Endothelial cell of umbilical vein (primary cell): ENCODE measurements at regions not wholly inside any gene's neighbourhood (a gene's known extent, or its start where the extent isn't known, plus 50 kb on each side); places are given as distances from the start of the nearest gene placed in this dataset.

ENCODE experiments used
- BruUV-seq: library from RNA; stranded (reverse); fragments of 400-500 nt; replicated peaks from 2 replicates; lab custom pipeline; 2021; lab: Mats Ljungman, UMichigan
- CTCF ChIA-PET: fragments of 300-600, 350-600 bp; sonication (Branson Sonifier 250); formaldehyde crosslinking; loops from one replicate; lab custom pipeline; 2021; ENCODE audit warnings: antibody characterized with exemption, inconsistent platforms; lab: Charles Lee
- POLR2A ChIA-PET: fragments of 300-600, 350-600 bp; sonication (Branson Sonifier 250); formaldehyde crosslinking; loops from one replicate; lab custom pipeline; 2021; ENCODE audit warnings: antibody characterized with exemption, inconsistent platforms; lab: Charles Lee
- DNase-seq: peaks from one replicate; pipeline ENCODE4 v3.0.0-alpha.2; 2011; ENCODE audit warnings: low read depth, low spot score
- FAIRE-seq: peaks from 2 replicates; lab custom pipeline; 2011; peaks lifted over from hg19 to GRCh38; lab: Jason Lieb, UNC
- H2AFZ ChIP-seq: 2 replicates; pipeline ENCODE4 v1.6.0; 2012; ENCODE audit warnings: low read depth, low read length, control low read depth, inconsistent platforms
- H3K27ac ChIP-seq: 2 replicates; pipeline ENCODE4 v1.5.1; 2011; ENCODE audit warnings: low read depth, mild to moderate bottlenecking, control low read depth, low read length, moderate library complexity; ENCODE audit not compliant: insufficient read depth
- H3K27me3 ChIP-seq, 2 experiments: 2 replicates each; pipeline versions ENCODE4 v1.6.0 to v1.6.1; 2011; ENCODE audit warnings: low read length in 2 of 2, mixed read lengths in 1 of 2; ENCODE audit not compliant: control insufficient read depth in 2 of 2, insufficient read depth in 2 of 2
- H3K36me3 ChIP-seq, 2 experiments: 2 replicates in 1 of 2; 3 replicates in 1 of 2; pipeline ENCODE4 v1.5.1; 2011; ENCODE audit warnings: low read length in 2 of 2, mild to moderate bottlenecking in 1 of 2, moderate library complexity in 1 of 2; ENCODE audit not compliant: control insufficient read depth in 2 of 2, insufficient read depth in 2 of 2; ENCODE audit errors: extremely low read depth in 1 of 2
- H3K4me1 ChIP-seq: 3 replicates; pipeline ENCODE4 v1.5.1; 2011; ENCODE audit warnings: mild to moderate bottlenecking, low read length; ENCODE audit not compliant: control insufficient read depth, insufficient read depth; ENCODE audit errors: extremely low read depth
- H3K4me2 ChIP-seq: 2 replicates; pipeline ENCODE4 v1.6.1; 2011; ENCODE audit warnings: low read length, control low read depth, mixed read lengths; ENCODE audit not compliant: insufficient read depth
- H3K4me3 ChIP-seq, 3 experiments: fragments of 200-600 bp in 1 of 3; sonication (generic), shearing (Covaris generic) in 1 of 3; replicated peaks in 1 of 3; 2 replicates each; pipeline ENCODE4 v1.5.1; 2011 to 2016; ENCODE audit warnings: control low read depth in 3 of 3, low read length in 3 of 3, mild to moderate bottlenecking in 2 of 3, inconsistent platforms in 1 of 3, low read depth in 1 of 3, moderate library complexity in 1 of 3; ENCODE audit not compliant: insufficient read depth in 1 of 3
- H3K79me2 ChIP-seq: 2 replicates; pipeline ENCODE4 v1.6.0; 2012; ENCODE audit warnings: low read length, inconsistent platforms; ENCODE audit not compliant: control insufficient read depth, insufficient read depth
- H3K9ac ChIP-seq: replicated peaks from 2 replicates; pipeline ENCODE3; 2011; ENCODE audit warnings: low read length, control low read depth; ENCODE audit not compliant: insufficient read depth; ENCODE audit errors: extremely low read depth
- H3K9me1 ChIP-seq: replicated peaks from 3 replicates; pipeline ENCODE4 v1.6.0; 2011; ENCODE audit warnings: mild to moderate bottlenecking, low read length; ENCODE audit not compliant: control insufficient read depth, insufficient read depth; ENCODE audit errors: extremely low read depth
- H3K9me3 ChIP-seq: replicated peaks from 2 replicates; pipeline ENCODE4 v1.5.1; 2012; ENCODE audit warnings: low read length, inconsistent platforms; ENCODE audit not compliant: control insufficient read depth, insufficient read depth
- H4K20me1 ChIP-seq: replicated peaks from 2 replicates; pipeline ENCODE3; 2011; ENCODE audit warnings: mild to moderate bottlenecking, low read length; ENCODE audit not compliant: control insufficient read depth, insufficient read depth; ENCODE audit errors: extremely low read depth
- CTCF ChIP-seq, 2 donors: IDR thresholded peaks; 1 replicate in 1 of 2; 2 replicates in 1 of 2; pipeline ENCODE4 v1.5.1; 2011; ENCODE audit warnings: low read length in 2 of 2, mild to moderate bottlenecking in 2 of 2, moderate library complexity in 2 of 2, control low read depth in 1 of 2, inconsistent platforms in 1 of 2, low read depth in 1 of 2; ENCODE audit not compliant: insufficient read depth in 1 of 2; ENCODE audit errors: extremely low read depth in 1 of 2
- EZH2 ChIP-seq: IDR thresholded peaks from 2 replicates; pipeline ENCODE4 v1.6.1; 2012; ENCODE audit warnings: borderline replicate concordance, low read depth, mild to moderate bottlenecking, moderate library complexity, low read length, inconsistent platforms; ENCODE audit not compliant: severe bottlenecking
- FOS ChIP-seq: IDR thresholded peaks from 2 replicates; pipeline ENCODE4 v1.6.1; 2011; ENCODE audit warnings: mild to moderate bottlenecking, low read length, moderate library complexity, borderline replicate concordance; ENCODE audit not compliant: insufficient read depth
- GATA2 ChIP-seq: IDR thresholded peaks from 2 replicates; pipeline ENCODE4 v1.7.0; 2011; ENCODE audit warnings: low read depth, mild to moderate bottlenecking, moderate library complexity, mixed read lengths, low read length; ENCODE audit not compliant: insufficient read length, insufficient read depth
- JUN ChIP-seq: IDR thresholded peaks from 2 replicates; pipeline ENCODE4 v1.6.1; 2011; ENCODE audit warnings: borderline replicate concordance, low read depth; ENCODE audit not compliant: insufficient read length, insufficient read depth
- MAX ChIP-seq: IDR thresholded peaks from 2 replicates; pipeline ENCODE4 v1.6.1; 2011; ENCODE audit not compliant: insufficient read depth, insufficient read length
- POLR2A ChIP-seq: IDR thresholded peaks from 2 replicates; pipeline ENCODE4 v1.6.1; 2012; ENCODE audit warnings: low read depth, mild to moderate bottlenecking, control low read depth, low read length
- POLR2AphosphoS5 ChIP-seq: IDR thresholded peaks from 2 replicates; pipeline ENCODE4 v1.6.1; 2012; ENCODE audit warnings: low read depth, mild to moderate bottlenecking, control low read depth, low read length, moderate library complexity; ENCODE audit not compliant: insufficient read depth
- dilution Hi-C: fragments of 300-500 bp; cut with MboI; formaldehyde crosslinking; loops from one replicate; pipeline ENCODE4 v1.15.0; 2019; ENCODE audit warnings: low sequenced_read_pairs; ENCODE audit not compliant: extremely low pct_ligation_motif_present
- intact Hi-C: fragments of 100-400 bp; cut with micrococcal nuclease; formaldehyde crosslinking; loops from one replicate; pipeline ENCODE4 v1.10.0; 2022

- no peak for TF ChIP-seq FOS
- TF ChIP-seq JUN, result no peak
- no peak for TF ChIP-seq GATA2
- TF ChIP-seq MAX, result no peak
- no peak for TF ChIP-seq EZH2
- no peak for TF ChIP-seq POLR2A
- no peak for TF ChIP-seq CTCF (IDR thresholded peaks at IDR 0.05; ENCODE audit: extremely low read depth in 1 of 2, insufficient read depth in 1 of 2, low read depth in 1 of 2, low read length in 2 of 2)
- TF ChIP-seq POLR2AphosphoS5, result no peak
- Histone ChIP-seq H3K27me3 (no peaks in the 10 kb centered on the region), H3K4me1 (no peaks in the 10 kb centered on the region), H3K9ac (no peak overlapping the region), H3K4me2 (no peak overlapping the region), H4K20me1 (no peaks in the 10 kb centered on the region), H3K9me1 (no peaks in the 10 kb centered on the region), H3K36me3 (no peaks in the 10 kb centered on the region), H2AFZ (no peak overlapping the region), H3K9me3 (no peaks in the 10 kb centered on the region), H3K79me2 (no peaks in the 10 kb centered on the region), H3K27ac (no peak overlapping the region), H3K4me3 (no peak overlapping the region)
- POLR2A ChIA-PET, result no interaction called here
- CTCF ChIA-PET, result interaction anchor here (0.6 kb wide), 1 partner anchor 544 kb away, joined by 3 read pairs; no protein-coding TSS in a partner anchor
- DNase-seq (no peak), FAIRE-seq (no peak)
- dilution Hi-C loops (no loop called here), intact Hi-C loops (no loop called here)
- BruUV-seq, result no TSS peak
Measured at GRCh38 chr20:22430746-22431168, 153.6 kb downstream of the FOXA2 start.
